ENCODE measurements at regions not wholly inside any gene's neighbourhood (a gene's known extent, or its start where the extent isn't known, plus 50 kb on each side); places are given as distances from the start of the nearest gene placed in this dataset.

GRCh38 chr2:60295636-60295962, 257.9 kb downstream of the BCL11A start:
- TF ChIP-seq CTCF (IDR thresholded peaks at IDR 0.05; ENCODE audit: unreplicated experiment) = no peak
- H3K4me3 Mint-ChIP-seq (ENCODE audit: low read depth, unreplicated experiment) = no peak overlapping the region

DNA sequence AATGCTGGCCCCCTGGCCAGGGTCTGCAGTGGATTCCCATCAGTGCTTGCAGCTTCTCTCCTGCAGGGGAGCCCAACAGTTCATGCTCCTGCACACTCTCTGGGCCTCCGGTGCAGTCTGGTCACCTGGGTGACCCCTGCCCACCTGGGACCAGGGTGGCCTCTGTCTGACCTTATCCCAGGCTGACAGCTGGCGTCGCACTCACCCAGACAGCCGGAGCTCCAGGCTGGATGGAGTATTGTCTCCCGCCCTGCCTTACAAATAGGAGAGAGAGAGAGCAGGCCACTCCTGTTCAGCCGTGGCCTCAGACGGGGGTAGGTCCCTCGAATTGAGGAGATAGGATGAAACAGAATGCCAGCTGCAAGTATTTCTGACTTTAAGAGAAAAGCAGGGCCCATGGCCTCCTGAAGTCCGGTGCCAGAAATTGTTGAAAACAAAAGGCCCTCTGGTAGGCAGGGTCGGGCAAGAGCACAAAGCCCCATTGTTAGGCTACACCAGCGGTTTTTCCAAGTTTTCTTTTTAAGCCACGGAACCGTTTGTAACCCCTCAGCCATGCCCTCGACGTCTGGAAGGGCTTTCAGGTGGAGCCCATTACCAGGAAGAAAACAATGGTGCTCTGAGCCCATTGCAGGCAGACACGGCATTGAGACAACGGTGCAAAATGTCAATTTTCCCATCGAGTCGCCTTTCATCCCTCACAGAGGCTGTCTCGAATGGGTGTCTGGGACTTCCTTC, 258.4 kb downstream of the BCL11A start:
- CTCF ChIA-PET = interaction anchor here (0.5 to 0.8 kb wide), 2 partner anchors 188 to 1520 kb away, joined by 3 to 8 read pairs; no protein-coding TSS in a partner anchor
- peak; percentile 20 for DNase-seq
- H3K4me1 Mint-ChIP-seq (ENCODE audit: low read depth, unreplicated experiment) = peaks cover 6% of the 10 kb centered on the region

More at GRCh38 chr2:60295636-60295962, 257.9 kb downstream of the BCL11A start:
- Mint-ChIP-seq H3K27me3 (ENCODE audit: unreplicated experiment) (no peaks in the 10 kb centered on the region), H3K36me3 (ENCODE audit: insufficient read depth, unreplicated experiment) (no peaks in the 10 kb centered on the region), H3K4me1 (ENCODE audit: low read depth, unreplicated experiment) (peaks cover 6% of the 10 kb centered on the region), H3K9me3 (ENCODE audit: low read depth, unreplicated experiment) (peaks cover 4% of the 10 kb centered on the region), H3K27ac (ENCODE audit: unreplicated experiment) (no peak overlapping the region)
- DNase-seq = no peak
- CTCF ChIA-PET = no interaction called here
- no TSS peak for BruUV-seq (replicated peaks)
- intact Hi-C loops (cut with micrococcal nuclease; ENCODE audit: unreplicated experiment) = no loop called here

GRCh38 chr2:60292242-60292641, 261.2 kb downstream of the BCL11A start:
- CTCF ChIA-PET = no interaction called here
- no peak for TF ChIP-seq CTCF (IDR thresholded peaks at IDR 0.05; ENCODE audit: unreplicated experiment)
- BruUV-seq (replicated peaks) = no TSS peak
- no peak overlapping the region for H3K27ac Mint-ChIP-seq (ENCODE audit: unreplicated experiment)
- no peak for DNase-seq
- no peak overlapping the region for H3K4me3 Mint-ChIP-seq (ENCODE audit: low read depth, unreplicated experiment)
- H3K27me3 Mint-ChIP-seq (ENCODE audit: unreplicated experiment) = no peaks in the 10 kb centered on the region
- peaks cover 4% of the 10 kb centered on the region for H3K9me3 Mint-ChIP-seq (ENCODE audit: low read depth, unreplicated experiment)
- intact Hi-C loops (cut with micrococcal nuclease; ENCODE audit: unreplicated experiment) = no loop called here
- H3K4me1 Mint-ChIP-seq (ENCODE audit: low read depth, unreplicated experiment) = peaks cover 6% of the 10 kb centered on the region
- no peaks in the 10 kb centered on the region for H3K36me3 Mint-ChIP-seq (ENCODE audit: insufficient read depth, unreplicated experiment)

More for the DNA sequence above, 258.4 kb downstream of the BCL11A start:
- peaks cover 4% of the 10 kb centered on the region for H3K9me3 Mint-ChIP-seq (ENCODE audit: low read depth, unreplicated experiment)
- TF ChIP-seq CTCF (IDR thresholded peaks at IDR 0.05; ENCODE audit: unreplicated experiment) = no peak
- no peak overlapping the region for H3K4me3 Mint-ChIP-seq (ENCODE audit: low read depth, unreplicated experiment)
- no TSS peak for BruUV-seq (replicated peaks)
- no peaks in the 10 kb centered on the region for H3K27me3 Mint-ChIP-seq (ENCODE audit: unreplicated experiment)
- H3K27ac Mint-ChIP-seq (ENCODE audit: unreplicated experiment) = no peak overlapping the region
- intact Hi-C loops (cut with micrococcal nuclease; ENCODE audit: unreplicated experiment) = no loop called here
- H3K36me3 Mint-ChIP-seq (ENCODE audit: insufficient read depth, unreplicated experiment) = no peaks in the 10 kb centered on the region

- no peak for DNase-seq
- Mint-ChIP-seq H3K4me1 (ENCODE audit: low read depth, unreplicated experiment) (peaks cover 2% of the 10 kb centered on the region), H3K27me3 (ENCODE audit: unreplicated experiment) (no peaks in the 10 kb centered on the region), H3K4me3 (ENCODE audit: low read depth, unreplicated experiment) (no peak overlapping the region), H3K27ac (ENCODE audit: unreplicated experiment) (no peak overlapping the region), H3K36me3 (ENCODE audit: insufficient read depth, unreplicated experiment) (no peaks in the 10 kb centered on the region), H3K9me3 (ENCODE audit: low read depth, unreplicated experiment) (peaks cover 4% of the 10 kb centered on the region)
- no peak for TF ChIP-seq CTCF (IDR thresholded peaks at IDR 0.05; ENCODE audit: unreplicated experiment)
- no TSS peak for BruUV-seq (replicated peaks)
- CTCF ChIA-PET = no interaction called here
- intact Hi-C loops (cut with micrococcal nuclease; ENCODE audit: unreplicated experiment) = no loop called here
Observed at GRCh38 chr2:60290509-60290908, 262.9 kb downstream of the BCL11A start.

Measured in Calu3 (cell line).